Karpas-422 (cell line): ENCODE measurements at regions not wholly inside any gene's neighbourhood (a gene's known extent, or its start where the extent isn't known, plus 50 kb on each side); places are given as distances from the start of the nearest gene placed in this dataset.
A peak's percentile ranks its signal among the peaks of the same experiment; 100 is the strongest.

Source experiments
- DNase-seq: peaks from one replicate; pipeline ENCODE4 v3.0.0-alpha.2; 2015
- H2AFZ ChIP-seq: fragments of 200-600 bp; sonication (generic); 2 replicates; pipeline ENCODE4 v1.6.1; 2014; ENCODE audit warnings: antibody characterized with exemption, low read length, mixed read lengths
- H3K27ac ChIP-seq: fragments of 200-600 bp; sonication (generic); 2 replicates; pipeline ENCODE4 v1.5.1; 2014; ENCODE audit warnings: mild to moderate bottlenecking, low read length, moderate library complexity
- H3K27me3 ChIP-seq: fragments of 200-600 bp; sonication (generic); 2 replicates; pipeline ENCODE4 v1.6.1; 2014; ENCODE audit warnings: low read length, mixed read lengths
- H3K36me3 ChIP-seq: fragments of 200-600 bp; sonication (generic); 2 replicates; pipeline ENCODE4 v1.6.1; 2014; ENCODE audit warnings: low read length, mixed read lengths; ENCODE audit not compliant: insufficient read depth
- H3K4me1 ChIP-seq: fragments of 200-600 bp; sonication (generic); 2 replicates; pipeline ENCODE4 v1.6.1; 2014; ENCODE audit warnings: mild to moderate bottlenecking, low read length, mixed read lengths
- H3K4me2 ChIP-seq: fragments of 200-600 bp; sonication (generic); 2 replicates; pipeline ENCODE4 v1.6.1; 2014; ENCODE audit warnings: low read length, low read depth, mild to moderate bottlenecking; ENCODE audit not compliant: poor library complexity, severe bottlenecking
- H3K4me3 ChIP-seq: fragments of 200-600 bp; sonication (generic); 2 replicates; pipeline ENCODE4 v1.5.1; 2014; ENCODE audit warnings: mild to moderate bottlenecking, antibody characterized with exemption, low read length, mixed read lengths
- H3K79me2 ChIP-seq: fragments of 200-600 bp; sonication (generic); 2 replicates; pipeline ENCODE4 v1.6.1; 2014; ENCODE audit warnings: mild to moderate bottlenecking, low read length, mixed read lengths
- H3K9ac ChIP-seq: fragments of 200-600 bp; sonication (generic); 2 replicates; pipeline ENCODE4 v1.6.0; 2014; ENCODE audit warnings: low read length
- H3K9me2 ChIP-seq: fragments of 200-600 bp; sonication (generic), shearing (Covaris generic); replicated peaks from 2 replicates; pipeline ENCODE4 v1.6.0; 2014; ENCODE audit warnings: mild to moderate bottlenecking, low read length, moderate library complexity; ENCODE audit not compliant: insufficient read depth
- H3K9me3 ChIP-seq: fragments of 300-700, 200-600 bp; sonication (generic); 2 replicates; pipeline ENCODE4 v1.6.1; 2014; ENCODE audit warnings: low read length, mixed read lengths
- H4K20me1 ChIP-seq: fragments of 200-600 bp; sonication (generic); 2 replicates; pipeline ENCODE4 v1.6.1; 2014; ENCODE audit warnings: mild to moderate bottlenecking, antibody characterized with exemption, low read length, low read depth; ENCODE audit not compliant: insufficient read depth

DNA sequence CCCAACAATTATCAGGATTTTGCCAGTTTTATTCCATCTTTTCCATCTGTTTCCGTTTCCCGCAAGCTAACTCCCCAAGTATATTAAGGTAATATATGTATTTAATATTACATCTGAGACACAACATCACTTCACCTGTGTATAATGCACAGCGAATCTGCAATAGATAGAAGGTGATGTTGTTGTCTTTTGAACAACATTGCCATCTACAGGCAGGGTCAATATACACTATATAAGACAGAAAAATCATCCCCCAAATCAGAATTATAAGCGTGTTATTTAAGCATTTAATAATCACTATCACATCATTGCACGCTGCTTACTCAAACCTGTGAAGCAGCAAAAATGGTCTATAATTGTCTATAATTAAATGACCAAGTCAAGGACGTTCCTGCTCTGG lies 1115.5 kb downstream of the NLGN4X start:
- Histone ChIP-seq H3K4me2 (no peak overlapping the region), H3K9me3 (no peaks in the 10 kb centered on the region), H3K9me2 (no peaks in the 10 kb centered on the region), H3K4me3 (no peak overlapping the region), H3K36me3 (no peaks in the 10 kb centered on the region), H3K4me1 (no peaks in the 10 kb centered on the region), H3K27me3 (no peaks in the 10 kb centered on the region), H3K9ac (no peak overlapping the region), H4K20me1 (no peaks in the 10 kb centered on the region), H3K79me2 (no peaks in the 10 kb centered on the region), H2AFZ (no peak overlapping the region), H3K27ac (no peak overlapping the region)
- DNase-seq: peak; percentile 78

DNA sequence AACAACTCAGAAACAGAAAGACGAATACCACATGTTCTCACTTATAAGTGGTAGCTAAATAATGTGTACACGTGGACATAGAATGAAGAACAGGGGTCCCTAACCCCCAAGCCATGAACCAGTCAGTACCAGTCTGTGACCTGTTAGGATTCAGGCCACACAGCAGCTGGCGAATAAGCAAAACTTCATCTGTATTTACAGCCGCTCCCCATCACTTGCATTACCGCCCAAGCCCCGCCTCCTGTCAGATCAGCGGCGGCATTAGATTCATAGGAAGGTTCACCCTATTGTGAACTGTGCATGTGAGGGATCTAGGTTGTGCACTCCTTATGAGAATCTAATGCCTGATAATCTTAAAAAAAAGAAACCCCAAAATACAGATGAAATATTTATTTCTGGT lies 1128.7 kb downstream of the NLGN4X start:
- no peaks in the 10 kb centered on the region for H3K9me2 ChIP-seq
- no peak overlapping the region for H3K9ac ChIP-seq
- DNase-seq: no peak
- no peak overlapping the region for H3K4me3 ChIP-seq
- H3K27ac ChIP-seq: no peak overlapping the region
- no peaks in the 10 kb centered on the region for H3K36me3 ChIP-seq
- no peaks in the 10 kb centered on the region for H3K27me3 ChIP-seq
- H3K4me2 ChIP-seq: no peak overlapping the region
- H3K79me2 ChIP-seq: no peaks in the 10 kb centered on the region
- H3K9me3 ChIP-seq: no peaks in the 10 kb centered on the region
- H4K20me1 ChIP-seq: no peaks in the 10 kb centered on the region
- H3K4me1 ChIP-seq: no peaks in the 10 kb centered on the region
- H2AFZ ChIP-seq: no peak overlapping the region

DNA sequence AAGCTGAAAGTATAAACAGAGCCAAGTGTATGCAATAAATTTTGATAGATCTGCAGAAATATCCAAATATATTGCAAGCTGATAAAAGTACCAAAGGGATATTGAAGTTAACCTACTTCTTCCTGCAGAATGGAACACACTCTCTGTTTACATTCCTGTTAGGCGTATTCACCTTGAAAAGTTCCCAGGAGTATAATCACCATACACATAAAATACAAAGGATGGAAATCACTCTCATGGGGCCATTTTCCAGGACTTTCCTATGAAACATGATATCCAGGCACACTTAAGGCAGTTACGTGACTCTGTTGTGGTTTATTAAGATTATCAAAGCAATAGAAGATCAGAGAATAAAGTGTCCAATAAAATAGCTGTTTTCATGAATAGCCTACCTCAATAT lies 1142.3 kb downstream of the NLGN4X start:
- no peaks in the 10 kb centered on the region for H3K36me3 ChIP-seq
- H3K27ac ChIP-seq: no peak overlapping the region
- no peak overlapping the region for H3K9ac ChIP-seq
- peaks cover 4% of the 10 kb centered on the region; the same call in 1 of the 2 replicates for H3K9me2 ChIP-seq
- no peak for DNase-seq
- no peaks in the 10 kb centered on the region for H3K27me3 ChIP-seq
- no peaks in the 10 kb centered on the region for H4K20me1 ChIP-seq
- H2AFZ ChIP-seq: no peak overlapping the region
- H3K4me2 ChIP-seq: no peak overlapping the region
- H3K79me2 ChIP-seq: no peaks in the 10 kb centered on the region
- no peaks in the 10 kb centered on the region for H3K9me3 ChIP-seq
- no peak overlapping the region for H3K4me3 ChIP-seq
- H3K4me1 ChIP-seq: no peaks in the 10 kb centered on the region

DNA sequence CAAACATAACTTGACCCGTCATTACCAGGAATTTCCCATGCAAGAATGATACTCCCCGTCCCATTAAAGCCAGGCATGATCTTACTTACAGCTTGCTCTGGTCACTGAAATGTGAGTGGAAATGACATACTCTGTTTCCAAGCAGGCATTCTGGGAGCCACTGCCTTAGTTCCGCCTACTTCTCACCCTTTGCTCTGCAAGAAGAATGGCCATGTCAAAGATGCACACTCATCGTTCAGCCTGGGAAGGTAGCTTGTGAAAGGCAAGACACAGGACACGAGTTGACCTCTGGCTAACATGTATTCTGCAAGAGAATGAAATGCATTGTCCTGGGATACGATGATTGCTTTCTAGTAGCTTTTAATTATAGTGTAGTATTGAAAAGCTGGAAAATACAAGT lies 1144.4 kb downstream of the NLGN4X start:
- DNase-seq: no peak

DNA sequence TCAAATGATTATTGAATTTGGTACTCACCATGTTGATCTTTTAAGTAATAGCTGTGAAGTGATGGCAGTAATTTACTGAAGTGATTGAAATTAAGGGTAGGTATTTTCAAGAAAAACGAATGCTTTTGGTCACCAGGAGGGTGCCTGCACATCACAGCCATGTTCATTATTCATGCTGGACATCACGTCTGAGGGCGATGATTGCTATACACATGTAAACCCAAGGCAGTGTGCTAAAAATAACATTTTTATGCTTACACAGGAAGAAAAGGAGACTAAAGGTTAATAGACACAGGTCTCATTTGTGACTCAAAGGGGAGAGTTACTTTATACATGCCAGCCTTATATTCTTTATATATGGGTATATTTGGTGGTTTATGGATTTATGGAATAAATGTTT lies 1146.0 kb downstream of the NLGN4X start:
- Histone ChIP-seq H3K27me3 (no peaks in the 10 kb centered on the region), H3K4me1 (no peaks in the 10 kb centered on the region), H3K4me2 (no peak overlapping the region), H2AFZ (no peak overlapping the region), H3K9me3 (no peaks in the 10 kb centered on the region), H3K79me2 (no peaks in the 10 kb centered on the region), H3K9ac (no peak overlapping the region), H3K4me3 (no peak overlapping the region), H3K9me2 (no peaks in the 10 kb centered on the region), H3K36me3 (no peaks in the 10 kb centered on the region), H3K27ac (no peak overlapping the region), H4K20me1 (no peaks in the 10 kb centered on the region)
- DNase-seq: no peak

More for the DNA sequence above, 1144.4 kb downstream of the NLGN4X start:
- no peaks in the 10 kb centered on the region for H3K9me3 ChIP-seq
- no peaks in the 10 kb centered on the region for H3K36me3 ChIP-seq
- no peaks in the 10 kb centered on the region for H3K9me2 ChIP-seq
- H3K79me2 ChIP-seq: no peaks in the 10 kb centered on the region
- no peaks in the 10 kb centered on the region for H3K4me1 ChIP-seq
- H4K20me1 ChIP-seq: no peaks in the 10 kb centered on the region
- H3K27me3 ChIP-seq: no peaks in the 10 kb centered on the region
- H3K4me2 ChIP-seq: no peak overlapping the region
- H2AFZ ChIP-seq: no peak overlapping the region
- no peak overlapping the region for H3K9ac ChIP-seq
- no peak overlapping the region for H3K27ac ChIP-seq
- H3K4me3 ChIP-seq: no peak overlapping the region

DNA sequence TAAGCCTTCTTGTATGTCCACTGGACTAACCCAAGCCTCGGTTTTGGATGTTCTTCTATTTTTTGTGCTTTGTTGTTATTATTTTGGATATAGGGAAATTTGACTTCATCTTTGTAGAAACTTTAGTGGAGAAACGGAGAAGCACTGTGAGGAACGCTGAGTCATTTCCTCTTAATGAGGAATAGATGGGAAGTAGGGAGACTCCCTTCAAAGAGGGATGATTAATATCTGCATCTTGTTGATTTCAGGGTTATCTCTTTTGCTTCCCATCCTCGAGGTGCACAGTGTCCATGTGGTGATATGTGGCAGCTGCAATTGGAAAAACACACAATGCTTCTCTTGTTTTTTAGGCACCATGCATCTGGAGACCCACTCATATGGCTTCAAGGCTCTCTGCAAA lies 1147.9 kb downstream of the NLGN4X start:
- Histone ChIP-seq H3K9me3 (no peaks in the 10 kb centered on the region), H3K27me3 (no peaks in the 10 kb centered on the region), H3K9me2 (no peaks in the 10 kb centered on the region), H3K27ac (no peak overlapping the region), H2AFZ (no peak overlapping the region), H3K36me3 (no peaks in the 10 kb centered on the region), H3K4me3 (no peak overlapping the region), H3K9ac (no peak overlapping the region), H3K4me2 (no peak overlapping the region), H3K4me1 (no peaks in the 10 kb centered on the region), H4K20me1 (no peaks in the 10 kb centered on the region), H3K79me2 (no peaks in the 10 kb centered on the region)
- no peak for DNase-seq

DNA sequence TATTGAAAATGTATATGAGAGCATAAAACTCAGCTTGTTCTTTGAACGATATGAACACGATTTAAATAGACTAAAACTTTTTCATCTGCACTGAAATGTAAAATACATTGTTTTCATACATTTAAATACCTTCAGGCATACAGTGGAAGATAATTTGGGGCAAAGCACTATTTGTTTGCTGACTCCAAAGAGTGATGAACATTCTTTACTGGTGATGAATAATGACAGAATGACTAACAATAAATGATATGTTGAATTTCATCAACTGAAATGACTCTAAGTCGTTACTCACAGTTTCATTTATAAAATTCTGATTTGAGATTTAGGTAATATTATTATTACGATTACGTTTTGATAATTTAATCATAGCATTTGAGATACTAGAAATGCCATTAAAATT lies 1160.1 kb downstream of the NLGN4X start:
- no peaks in the 10 kb centered on the region for H3K9me3 ChIP-seq
- H3K9ac ChIP-seq: no peak overlapping the region
- no peaks in the 10 kb centered on the region for H4K20me1 ChIP-seq
- no peak for DNase-seq
- no peak overlapping the region for H2AFZ ChIP-seq
- no peak overlapping the region for H3K4me3 ChIP-seq
- no peaks in the 10 kb centered on the region for H3K4me1 ChIP-seq
- H3K79me2 ChIP-seq: no peaks in the 10 kb centered on the region
- no peaks in the 10 kb centered on the region for H3K27me3 ChIP-seq
- no peaks in the 10 kb centered on the region for H3K9me2 ChIP-seq
- H3K36me3 ChIP-seq: no peaks in the 10 kb centered on the region
- no peak overlapping the region for H3K27ac ChIP-seq
- H3K4me2 ChIP-seq: no peak overlapping the region

DNA sequence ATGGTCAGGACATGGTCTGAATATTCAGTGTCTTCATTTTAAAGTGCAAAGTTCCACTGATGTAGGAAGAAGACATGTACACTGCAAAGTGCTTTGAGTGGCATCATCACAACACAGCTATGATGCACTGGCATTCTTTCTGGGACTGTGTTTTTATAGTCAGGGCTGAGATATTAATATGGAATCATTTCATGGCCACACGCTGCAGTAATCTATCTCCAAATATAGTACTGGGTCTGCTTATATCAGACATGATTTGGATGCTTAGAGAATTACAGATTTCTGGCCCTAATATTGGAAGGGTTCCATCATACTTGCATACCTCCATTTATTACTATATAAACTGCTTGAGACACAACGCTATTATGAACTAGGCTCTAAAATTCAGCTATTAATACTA lies 1170.9 kb downstream of the NLGN4X start:
- Histone ChIP-seq H2AFZ (no peak overlapping the region), H4K20me1 (no peaks in the 10 kb centered on the region)

DNA sequence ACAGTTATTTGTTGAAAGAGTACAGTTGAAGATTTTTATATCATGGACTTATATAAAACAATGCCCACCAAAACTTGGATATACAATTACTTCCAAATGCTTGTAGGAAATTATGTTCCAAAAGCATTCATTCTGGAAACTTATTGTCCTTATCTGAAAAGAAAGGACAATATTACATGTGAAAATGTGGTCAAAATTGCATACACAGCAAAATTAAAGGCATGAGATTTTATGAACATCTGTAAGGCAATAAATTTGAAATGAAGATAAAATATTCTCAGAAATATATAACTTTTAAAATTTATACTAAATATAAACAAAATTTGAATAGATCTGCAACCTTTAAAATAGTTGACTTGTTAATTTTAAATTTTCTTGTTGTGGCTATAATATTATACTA lies 1173.8 kb downstream of the NLGN4X start:
- Histone ChIP-seq H2AFZ (no peak overlapping the region), H4K20me1 (no peaks in the 10 kb centered on the region), H3K27me3 (no peaks in the 10 kb centered on the region), H3K4me1 (no peaks in the 10 kb centered on the region), H3K4me3 (no peak overlapping the region), H3K9ac (no peak overlapping the region), H3K79me2 (no peaks in the 10 kb centered on the region), H3K9me2 (no peaks in the 10 kb centered on the region), H3K9me3 (no peaks in the 10 kb centered on the region), H3K36me3 (no peaks in the 10 kb centered on the region), H3K27ac (no peak overlapping the region), H3K4me2 (no peak overlapping the region)
- DNase-seq: no peak

More for the DNA sequence above, 1170.9 kb downstream of the NLGN4X start:
- H3K27ac ChIP-seq: no peak overlapping the region
- no peaks in the 10 kb centered on the region for H3K9me2 ChIP-seq
- H3K4me1 ChIP-seq: no peaks in the 10 kb centered on the region
- H3K9me3 ChIP-seq: no peaks in the 10 kb centered on the region
- no peaks in the 10 kb centered on the region for H3K79me2 ChIP-seq
- no peaks in the 10 kb centered on the region for H3K36me3 ChIP-seq
- no peak overlapping the region for H3K4me2 ChIP-seq
- DNase-seq: no peak
- no peak overlapping the region for H3K4me3 ChIP-seq
- H3K9ac ChIP-seq: no peak overlapping the region
- no peaks in the 10 kb centered on the region for H3K27me3 ChIP-seq
